ENCODE measurements at regions not wholly inside any gene's neighbourhood (a gene's known extent, or its start where the extent isn't known, plus 50 kb on each side); places are given as distances from the start of the nearest gene placed in this dataset.

GRCh38 chr3:38940394-38940793, 111.3 kb downstream of the SCN11A start:
- TF ChIP-seq, protein P1, sequence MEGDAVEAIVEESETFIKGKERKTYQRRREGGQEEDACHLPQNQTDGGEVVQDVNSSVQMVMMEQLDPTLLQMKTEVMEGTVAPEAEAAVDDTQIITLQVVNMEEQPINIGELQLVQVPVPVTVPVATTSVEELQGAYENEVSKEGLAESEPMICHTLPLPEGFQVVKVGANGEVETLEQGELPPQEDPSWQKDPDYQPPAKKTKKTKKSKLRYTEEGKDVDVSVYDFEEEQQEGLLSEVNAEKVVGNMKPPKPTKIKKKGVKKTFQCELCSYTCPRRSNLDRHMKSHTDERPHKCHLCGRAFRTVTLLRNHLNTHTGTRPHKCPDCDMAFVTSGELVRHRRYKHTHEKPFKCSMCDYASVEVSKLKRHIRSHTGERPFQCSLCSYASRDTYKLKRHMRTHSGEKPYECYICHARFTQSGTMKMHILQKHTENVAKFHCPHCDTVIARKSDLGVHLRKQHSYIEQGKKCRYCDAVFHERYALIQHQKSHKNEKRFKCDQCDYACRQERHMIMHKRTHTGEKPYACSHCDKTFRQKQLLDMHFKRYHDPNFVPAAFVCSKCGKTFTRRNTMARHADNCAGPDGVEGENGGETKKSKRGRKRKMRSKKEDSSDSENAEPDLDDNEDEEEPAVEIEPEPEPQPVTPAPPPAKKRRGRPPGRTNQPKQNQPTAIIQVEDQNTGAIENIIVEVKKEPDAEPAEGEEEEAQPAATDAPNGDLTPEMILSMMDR (IDR thresholded peaks at IDR 0.05; ENCODE audit: extremely low read depth in 1 of 2, insufficient read depth in 1 of 2, low read depth in 1 of 2, low read length in 2 of 2), result no peak
- TF ChIP-seq POLR2A (IDR thresholded peaks at IDR 0.05; ENCODE audit: low read depth, low read length) (no peak), EZH2 (IDR thresholded peaks at IDR 0.05; ENCODE audit: borderline replicate concordance, low read depth, low read length, severe bottlenecking) (no peak), POLR2AphosphoS5 (IDR thresholded peaks at IDR 0.05; ENCODE audit: insufficient read depth, low read depth, low read length) (no peak), JUN (IDR thresholded peaks at IDR 0.05; ENCODE audit: borderline replicate concordance, insufficient read depth, insufficient read length, low read depth) (no peak), MYC (IDR thresholded peaks at IDR 0.05; ENCODE audit: low read depth, low read length) (no peak), FOS (IDR thresholded peaks at IDR 0.05; ENCODE audit: borderline replicate concordance, insufficient read depth, low read length) (no peak), GATA2 (IDR thresholded peaks at IDR 0.05; ENCODE audit: insufficient read depth, insufficient read length, low read depth, low read length) (no peak)
- TF ChIP-seq, protein P2, sequence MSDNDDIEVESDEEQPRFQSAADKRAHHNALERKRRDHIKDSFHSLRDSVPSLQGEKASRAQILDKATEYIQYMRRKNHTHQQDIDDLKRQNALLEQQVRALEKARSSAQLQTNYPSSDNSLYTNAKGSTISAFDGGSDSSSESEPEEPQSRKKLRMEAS (IDR thresholded peaks at IDR 0.05; ENCODE audit: insufficient read depth, insufficient read length), result no peak
